Ascending aorta (tissue), 2 donors: ENCODE measurements at regions not wholly inside any gene's neighbourhood (a gene's known extent, or its start where the extent isn't known, plus 50 kb on each side); places are given as distances from the start of the nearest gene placed in this dataset.
"Not testable (repeated sequence)": the region's sequence is repeated elsewhere in the genome, so short reads cannot be mapped to it uniquely, and the experiment has no call there.

Experiments
- DNase-seq, 2 donors: peaks; one replicate each; pipeline ENCODE4 v3.0.0-alpha.2; 2019; ENCODE audit warnings: low spot score in 2 of 2
- H3K27ac ChIP-seq, 2 donors: fragments of 200-600 bp; sonication (generic); one replicate each; pipeline ENCODE4 v1.5.1; 2016 to 2017; ENCODE audit warnings: mild to moderate bottlenecking in 1 of 2
- H3K27me3 ChIP-seq: fragments of 200-600 bp; sonication (generic); one replicate; pipeline ENCODE4 v1.5.1; 2017
- H3K36me3 ChIP-seq, 2 donors: fragments of 200-600 bp; sonication (generic); one replicate each; pipeline ENCODE4 v1.5.1; 2016
- H3K4me1 ChIP-seq, 2 donors: fragments of 200-600 bp; sonication (generic); one replicate each; pipeline ENCODE4 v1.5.1; 2016 to 2017; ENCODE audit warnings: mild to moderate bottlenecking in 1 of 2
- H3K4me3 ChIP-seq, 2 donors: fragments of 200-600 bp; sonication (generic); one replicate each; pipeline ENCODE4 v1.5.1; 2016 to 2017; ENCODE audit warnings: mild to moderate bottlenecking in 1 of 2
- H3K9me3 ChIP-seq, 2 donors: fragments of 200-600 bp; sonication (generic); one replicate each; pipeline ENCODE4 v1.5.1; 2016
- intact Hi-C: fragments of 100-400 bp; cut with DNase I; formaldehyde crosslinking; loops from one replicate; pipeline ENCODE4 v1.15.1; 2023
- TF ChIP-seq, protein P1 (sequence below), 3 experiments: fragments of 200-600 bp in 2 of 3; fragments of 450-650 bp in 1 of 3; sonication (generic) in 2 of 3; IDR thresholded peaks; one replicate each; pipeline ENCODE4 v1.5.1; 2016 to 2019; ENCODE audit warnings: antibody characterized with exemption in 3 of 3, mild to moderate bottlenecking in 1 of 3, moderate library complexity in 1 of 3

DNA sequence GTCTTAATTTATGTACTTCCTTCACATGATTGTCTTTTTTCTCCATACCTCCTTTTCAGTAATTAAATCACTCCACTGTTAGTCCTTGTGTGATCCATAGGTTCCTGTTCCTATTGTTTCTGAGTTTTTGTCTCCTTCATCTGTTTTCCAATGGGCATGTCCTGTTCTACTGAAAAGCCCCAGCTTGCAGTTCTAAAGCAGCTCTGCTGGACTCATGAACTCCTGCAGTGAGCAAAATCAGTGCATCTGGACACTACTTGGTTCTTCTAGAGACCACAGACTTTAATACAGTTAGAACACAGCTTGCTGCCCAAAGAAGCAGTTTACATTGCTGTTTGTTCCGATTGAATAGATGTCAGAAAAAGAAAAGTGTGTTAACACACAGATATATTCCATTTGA, 593.3 kb upstream of the HS3ST5 start:
- no peak overlapping the region for H3K4me3 ChIP-seq
- no peak overlapping the region for H3K27ac ChIP-seq
- H3K9me3 ChIP-seq = no peaks in the 10 kb centered on the region
- H3K27me3 ChIP-seq = no peaks in the 10 kb centered on the region
- H3K4me1 ChIP-seq = no peaks in the 10 kb centered on the region
- no peak for DNase-seq
- no peaks in the 10 kb centered on the region for H3K36me3 ChIP-seq
- TF ChIP-seq, protein P1, sequence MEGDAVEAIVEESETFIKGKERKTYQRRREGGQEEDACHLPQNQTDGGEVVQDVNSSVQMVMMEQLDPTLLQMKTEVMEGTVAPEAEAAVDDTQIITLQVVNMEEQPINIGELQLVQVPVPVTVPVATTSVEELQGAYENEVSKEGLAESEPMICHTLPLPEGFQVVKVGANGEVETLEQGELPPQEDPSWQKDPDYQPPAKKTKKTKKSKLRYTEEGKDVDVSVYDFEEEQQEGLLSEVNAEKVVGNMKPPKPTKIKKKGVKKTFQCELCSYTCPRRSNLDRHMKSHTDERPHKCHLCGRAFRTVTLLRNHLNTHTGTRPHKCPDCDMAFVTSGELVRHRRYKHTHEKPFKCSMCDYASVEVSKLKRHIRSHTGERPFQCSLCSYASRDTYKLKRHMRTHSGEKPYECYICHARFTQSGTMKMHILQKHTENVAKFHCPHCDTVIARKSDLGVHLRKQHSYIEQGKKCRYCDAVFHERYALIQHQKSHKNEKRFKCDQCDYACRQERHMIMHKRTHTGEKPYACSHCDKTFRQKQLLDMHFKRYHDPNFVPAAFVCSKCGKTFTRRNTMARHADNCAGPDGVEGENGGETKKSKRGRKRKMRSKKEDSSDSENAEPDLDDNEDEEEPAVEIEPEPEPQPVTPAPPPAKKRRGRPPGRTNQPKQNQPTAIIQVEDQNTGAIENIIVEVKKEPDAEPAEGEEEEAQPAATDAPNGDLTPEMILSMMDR (IDR thresholded peaks at IDR 0.05) = no peak
- intact Hi-C loops = no loop called here

DNA sequence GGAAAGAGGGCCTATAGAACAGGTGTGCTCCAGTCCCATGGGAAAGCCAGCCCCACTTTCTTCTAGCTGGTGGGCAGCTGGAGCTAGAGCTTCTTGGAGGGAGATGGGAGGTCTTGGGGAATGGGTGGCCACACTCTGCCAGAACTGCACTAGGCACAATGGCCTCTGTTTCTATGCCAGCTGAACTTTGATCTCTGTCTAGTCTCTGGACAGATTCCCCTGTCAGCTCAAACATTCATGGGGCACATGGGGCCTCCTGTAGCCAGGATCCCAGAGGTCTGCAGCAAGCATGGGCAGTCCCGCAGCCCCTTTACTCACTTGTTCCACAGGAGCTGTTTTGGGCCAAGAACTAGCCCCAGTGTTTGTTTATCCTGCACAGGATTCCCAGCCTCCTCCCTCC, 591.3 kb upstream of the HS3ST5 start:
- Histone ChIP-seq H3K4me1 (no peaks in the 10 kb centered on the region), H3K9me3 (no peaks in the 10 kb centered on the region), H3K27me3 (no peaks in the 10 kb centered on the region), H3K4me3 (no peak overlapping the region), H3K36me3 (no peaks in the 10 kb centered on the region), H3K27ac (no peak overlapping the region)
- DNase-seq = no peak
- TF ChIP-seq, protein P1 (IDR thresholded peaks at IDR 0.05) = no peak
- intact Hi-C loops = no loop called here

DNA sequence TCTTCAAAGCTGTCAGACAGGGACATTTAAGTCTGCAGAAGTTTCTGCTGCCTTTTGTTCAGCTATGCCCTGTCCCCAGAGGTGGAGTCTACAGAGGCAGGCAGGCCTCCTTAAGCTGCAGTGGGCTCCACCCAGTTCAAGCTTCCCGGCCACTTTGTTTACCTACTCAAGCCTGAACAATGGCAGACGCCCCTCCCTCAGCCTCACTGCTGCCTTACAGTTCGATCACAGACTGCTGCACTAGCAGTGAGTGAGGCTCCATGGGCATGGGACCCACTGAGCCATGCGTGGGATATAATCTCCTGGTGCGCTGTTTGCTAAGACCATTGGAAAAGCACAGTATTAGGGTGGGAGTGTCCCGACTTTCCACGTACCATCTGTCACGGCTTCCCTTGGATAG, 585.9 kb upstream of the HS3ST5 start:
- H3K36me3 ChIP-seq, H3K4me1 ChIP-seq, H3K27ac ChIP-seq, H3K27me3 ChIP-seq, H3K4me3 ChIP-seq, H3K9me3 ChIP-seq, intact Hi-C loops, DNase-seq: not testable (repeated sequence)

DNA sequence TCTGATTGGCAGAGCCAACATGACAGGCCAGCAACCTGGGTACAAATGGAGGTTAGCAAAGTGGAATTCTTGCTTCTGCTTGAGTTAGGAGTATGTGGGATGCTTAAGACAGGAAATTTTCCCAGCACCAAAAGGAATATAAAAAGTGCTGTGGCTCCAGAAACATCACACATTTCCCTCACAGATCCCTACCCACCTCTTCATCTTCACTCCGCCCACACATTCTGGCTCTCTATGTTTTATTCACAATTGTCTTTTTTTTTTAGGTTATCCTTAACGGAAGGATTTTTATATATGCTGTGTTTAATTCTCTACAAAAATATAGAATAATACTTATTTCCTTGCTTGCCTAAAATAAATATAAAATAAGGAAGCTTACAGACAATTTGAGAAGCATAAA, 563.3 kb upstream of the HS3ST5 start:
- no peak overlapping the region for H3K27ac ChIP-seq
- no peak for DNase-seq
- no peaks in the 10 kb centered on the region for H3K36me3 ChIP-seq
- TF ChIP-seq, protein P1 (IDR thresholded peaks at IDR 0.05) = no peak
- intact Hi-C loops = no loop called here
- H3K9me3 ChIP-seq = no peaks in the 10 kb centered on the region
- H3K27me3 ChIP-seq = no peaks in the 10 kb centered on the region
- no peaks in the 10 kb centered on the region for H3K4me1 ChIP-seq
- H3K4me3 ChIP-seq = no peak overlapping the region

DNA sequence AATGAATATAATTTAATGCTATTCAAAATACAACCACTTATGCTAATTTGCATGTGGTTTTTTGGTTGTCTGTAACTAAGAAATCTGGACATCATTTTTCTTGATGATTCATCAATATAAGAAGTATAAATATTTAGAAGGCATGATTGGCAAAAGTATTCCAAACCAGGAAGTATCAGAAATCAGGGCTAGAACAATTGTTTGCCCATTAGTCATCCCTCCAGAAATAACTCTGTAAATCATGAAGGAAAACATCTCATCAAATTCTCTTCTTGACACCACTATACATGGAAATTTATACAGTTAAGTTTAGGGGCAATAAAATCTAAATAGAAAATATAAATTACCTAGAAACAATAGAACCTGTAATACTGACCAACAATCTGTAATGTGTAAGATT, 554.7 kb upstream of the HS3ST5 start:
- H3K4me1 ChIP-seq = no peaks in the 10 kb centered on the region
- no peaks in the 10 kb centered on the region for H3K36me3 ChIP-seq
- no peak overlapping the region for H3K4me3 ChIP-seq
- H3K27me3 ChIP-seq = no peaks in the 10 kb centered on the region
- no peak for DNase-seq
- intact Hi-C loops = no loop called here
- TF ChIP-seq, protein P1 (IDR thresholded peaks at IDR 0.05) = no peak
- no peak overlapping the region for H3K27ac ChIP-seq
- H3K9me3 ChIP-seq = no peaks in the 10 kb centered on the region

DNA sequence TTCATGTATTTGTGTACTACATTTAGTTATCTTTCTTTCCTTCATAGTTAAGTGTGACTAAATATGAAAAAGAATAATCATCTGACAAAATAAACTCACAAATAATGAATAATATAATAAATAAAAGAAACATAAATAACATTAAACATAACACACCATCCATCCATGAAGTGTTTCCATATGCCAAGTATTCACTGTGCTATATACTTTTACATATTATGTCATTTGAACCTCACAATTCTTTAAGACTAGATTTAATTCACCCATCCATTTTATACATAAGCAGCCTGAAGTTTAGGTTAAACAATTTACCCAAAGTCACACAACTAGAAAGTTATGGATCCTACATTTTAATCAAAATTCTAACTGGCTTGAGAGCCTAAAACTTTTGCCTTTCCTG, 549.4 kb upstream of the HS3ST5 start:
- Histone ChIP-seq H3K36me3 (no peaks in the 10 kb centered on the region), H3K27me3 (no peaks in the 10 kb centered on the region), H3K4me1 (no peaks in the 10 kb centered on the region), H3K27ac (no peak overlapping the region), H3K9me3 (no peaks in the 10 kb centered on the region), H3K4me3 (no peak overlapping the region)
- DNase-seq = no peak
- TF ChIP-seq, protein P1 (IDR thresholded peaks at IDR 0.05) = no peak
- intact Hi-C loops = no loop called here
